ENCODE measurements at regions not wholly inside any gene's neighbourhood (a gene's known extent, or its start where the extent isn't known, plus 50 kb on each side); places are given as distances from the start of the nearest gene placed in this dataset.

DNA sequence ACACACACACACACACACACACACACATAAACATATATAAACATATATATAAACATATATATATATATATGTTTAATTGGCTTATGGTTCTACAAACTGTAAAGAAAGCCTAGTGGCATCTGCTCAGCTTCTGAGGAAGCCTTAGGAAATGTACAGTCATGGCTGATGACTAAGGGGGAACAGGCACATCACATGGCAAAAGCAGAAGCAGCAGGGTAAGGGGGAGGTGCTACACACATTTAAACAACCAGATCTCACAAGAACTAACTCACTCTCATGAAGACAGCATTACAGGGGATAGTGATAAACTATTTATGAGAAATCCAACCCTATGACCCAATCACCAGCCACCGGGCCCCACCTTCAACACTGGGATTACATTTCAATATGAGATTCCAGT lies 922.9 kb downstream of the SI start:
- CTCF ChIA-PET: no interaction called here

DNA sequence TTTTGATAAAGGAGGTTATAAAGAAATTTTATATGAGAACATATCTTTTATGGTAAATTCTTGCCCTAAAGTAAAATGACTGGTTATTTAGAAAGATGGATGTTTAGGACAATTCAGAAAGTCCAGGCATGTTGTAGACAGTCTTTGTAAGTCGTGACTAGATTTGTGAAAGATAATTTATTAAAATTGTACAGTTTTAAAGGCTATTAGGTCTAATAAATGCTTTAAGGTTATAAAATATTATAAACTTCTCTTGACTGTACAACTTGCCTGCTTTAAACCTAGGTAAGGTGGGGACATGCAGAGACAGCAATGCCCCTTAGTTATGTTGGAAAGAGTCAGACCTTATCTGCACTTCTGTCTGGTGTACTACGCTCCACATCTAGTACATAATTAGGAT lies 933.5 kb downstream of the SI start:
- Histone ChIP-seq H3K36me3 (ENCODE audit: control insufficient read depth in 2 of 2, insufficient read depth in 1 of 2, low read length in 2 of 2) (no peaks in the 10 kb centered on the region), H3K27ac (ENCODE audit: extremely low read depth, low read depth, low read length) (no peak overlapping the region), H3K4me3 (ENCODE audit: low read depth, low read length) (no peak overlapping the region), H3K9me3 (ENCODE audit: control insufficient read depth, insufficient read depth, low read depth, low read length) (no peaks in the 10 kb centered on the region), H3K4me1 (ENCODE audit: control insufficient read depth, insufficient read depth, low read length) (no peaks in the 10 kb centered on the region)
- ChIA-PET POLR2A (no interaction called here), CTCF (no interaction called here)
- TF ChIP-seq SETDB1 (IDR thresholded peaks at IDR 0.05; ENCODE audit: insufficient read length, low read length) (peak; percentile 96), ZNF521 (tag by site-specific recombination; IDR thresholded peaks at IDR 0.05) (no peak), TRIM28 (IDR thresholded peaks at IDR 0.05; ENCODE audit: borderline replicate concordance, low read length) (peak; percentile 89; the same call in 1 of the 2 replicates)

More for the DNA sequence above, 922.9 kb downstream of the SI start:
- no peaks in the 10 kb centered on the region for H3K4me1 ChIP-seq (ENCODE audit: control insufficient read depth, insufficient read depth, low read length)
- no peaks in the 10 kb centered on the region for H3K9me3 ChIP-seq (ENCODE audit: control insufficient read depth, insufficient read depth, low read depth, low read length)
- POLR2A ChIA-PET: no interaction called here
- no peak overlapping the region for H3K4me3 ChIP-seq (ENCODE audit: low read depth, low read length)
- no peaks in the 10 kb centered on the region for H3K36me3 ChIP-seq (ENCODE audit: control insufficient read depth in 2 of 2, insufficient read depth in 1 of 2, low read length in 2 of 2)
- TF ChIP-seq, protein P1, sequence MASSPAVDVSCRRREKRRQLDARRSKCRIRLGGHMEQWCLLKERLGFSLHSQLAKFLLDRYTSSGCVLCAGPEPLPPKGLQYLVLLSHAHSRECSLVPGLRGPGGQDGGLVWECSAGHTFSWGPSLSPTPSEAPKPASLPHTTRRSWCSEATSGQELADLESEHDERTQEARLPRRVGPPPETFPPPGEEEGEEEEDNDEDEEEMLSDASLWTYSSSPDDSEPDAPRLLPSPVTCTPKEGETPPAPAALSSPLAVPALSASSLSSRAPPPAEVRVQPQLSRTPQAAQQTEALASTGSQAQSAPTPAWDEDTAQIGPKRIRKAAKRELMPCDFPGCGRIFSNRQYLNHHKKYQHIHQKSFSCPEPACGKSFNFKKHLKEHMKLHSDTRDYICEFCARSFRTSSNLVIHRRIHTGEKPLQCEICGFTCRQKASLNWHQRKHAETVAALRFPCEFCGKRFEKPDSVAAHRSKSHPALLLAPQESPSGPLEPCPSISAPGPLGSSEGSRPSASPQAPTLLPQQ (tag by site-specific recombination; IDR thresholded peaks at IDR 0.05): no peak
- TF ChIP-seq, protein P2, sequence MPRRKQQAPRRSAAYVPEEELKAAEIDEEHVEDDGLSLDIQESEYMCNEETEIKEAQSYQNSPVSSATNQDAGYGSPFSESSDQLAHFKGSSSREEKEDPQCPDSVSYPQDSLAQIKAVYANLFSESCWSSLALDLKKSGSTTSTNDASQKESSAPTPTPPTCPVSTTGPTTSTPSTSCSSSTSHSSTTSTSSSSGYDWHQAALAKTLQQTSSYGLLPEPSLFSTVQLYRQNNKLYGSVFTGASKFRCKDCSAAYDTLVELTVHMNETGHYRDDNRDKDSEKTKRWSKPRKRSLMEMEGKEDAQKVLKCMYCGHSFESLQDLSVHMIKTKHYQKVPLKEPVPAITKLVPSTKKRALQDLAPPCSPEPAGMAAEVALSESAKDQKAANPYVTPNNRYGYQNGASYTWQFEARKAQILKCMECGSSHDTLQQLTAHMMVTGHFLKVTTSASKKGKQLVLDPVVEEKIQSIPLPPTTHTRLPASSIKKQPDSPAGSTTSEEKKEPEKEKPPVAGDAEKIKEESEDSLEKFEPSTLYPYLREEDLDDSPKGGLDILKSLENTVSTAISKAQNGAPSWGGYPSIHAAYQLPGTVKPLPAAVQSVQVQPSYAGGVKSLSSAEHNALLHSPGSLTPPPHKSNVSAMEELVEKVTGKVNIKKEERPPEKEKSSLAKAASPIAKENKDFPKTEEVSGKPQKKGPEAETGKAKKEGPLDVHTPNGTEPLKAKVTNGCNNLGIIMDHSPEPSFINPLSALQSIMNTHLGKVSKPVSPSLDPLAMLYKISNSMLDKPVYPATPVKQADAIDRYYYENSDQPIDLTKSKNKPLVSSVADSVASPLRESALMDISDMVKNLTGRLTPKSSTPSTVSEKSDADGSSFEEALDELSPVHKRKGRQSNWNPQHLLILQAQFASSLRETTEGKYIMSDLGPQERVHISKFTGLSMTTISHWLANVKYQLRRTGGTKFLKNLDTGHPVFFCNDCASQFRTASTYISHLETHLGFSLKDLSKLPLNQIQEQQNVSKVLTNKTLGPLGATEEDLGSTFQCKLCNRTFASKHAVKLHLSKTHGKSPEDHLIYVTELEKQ (tag by site-specific recombination; IDR thresholded peaks at IDR 0.05; ENCODE audit: borderline replicate concordance): no peak
- TF ChIP-seq ZNF248 (tag by site-specific recombination; IDR thresholded peaks at IDR 0.05) (no peak), ZNF558 (tag by site-specific recombination; IDR thresholded peaks at IDR 0.05) (no peak), KLF9 (tag by site-specific recombination; IDR thresholded peaks at IDR 0.05; ENCODE audit: low read depth) (no peak)
- TF ChIP-seq, protein P3, sequence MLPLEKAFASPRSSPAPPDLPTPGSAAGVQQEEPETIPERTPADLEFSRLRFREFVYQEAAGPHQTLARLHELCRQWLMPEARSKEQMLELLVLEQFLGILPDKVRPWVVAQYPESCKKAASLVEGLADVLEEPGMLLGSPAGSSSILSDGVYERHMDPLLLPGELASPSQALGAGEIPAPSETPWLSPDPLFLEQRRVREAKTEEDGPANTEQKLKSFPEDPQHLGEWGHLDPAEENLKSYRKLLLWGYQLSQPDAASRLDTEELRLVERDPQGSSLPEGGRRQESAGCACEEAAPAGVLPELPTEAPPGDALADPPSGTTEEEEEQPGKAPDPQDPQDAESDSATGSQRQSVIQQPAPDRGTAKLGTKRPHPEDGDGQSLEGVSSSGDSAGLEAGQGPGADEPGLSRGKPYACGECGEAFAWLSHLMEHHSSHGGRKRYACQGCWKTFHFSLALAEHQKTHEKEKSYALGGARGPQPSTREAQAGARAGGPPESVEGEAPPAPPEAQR (tag by site-specific recombination; IDR thresholded peaks at IDR 0.05): no peak
- no peak overlapping the region for H3K27ac ChIP-seq (ENCODE audit: extremely low read depth, low read depth, low read length)

DNA sequence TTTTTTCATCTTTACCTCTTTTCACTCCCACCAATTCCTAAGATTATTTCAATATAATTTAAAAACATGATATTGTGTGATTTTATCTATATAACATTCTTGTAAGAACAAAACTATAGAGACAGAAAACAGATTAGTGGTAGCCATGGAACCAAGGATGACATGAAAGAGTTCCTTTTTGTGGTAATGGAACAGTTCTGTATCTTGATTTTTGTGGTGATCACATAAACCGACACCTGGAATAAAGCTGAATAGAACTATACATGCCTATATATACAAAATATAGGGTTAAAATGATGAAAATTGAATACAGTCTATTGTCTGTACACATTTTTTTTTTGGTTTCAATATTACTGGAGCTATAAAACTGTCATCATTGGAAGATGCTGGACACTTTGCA lies 945.4 kb downstream of the SI start:
- Histone ChIP-seq H3K4me1 (ENCODE audit: control insufficient read depth, insufficient read depth, low read length) (no peaks in the 10 kb centered on the region), H3K4me3 (ENCODE audit: low read depth, low read length) (no peak overlapping the region), H3K9me3 (ENCODE audit: control insufficient read depth, insufficient read depth, low read depth, low read length) (no peaks in the 10 kb centered on the region), H3K27ac (ENCODE audit: extremely low read depth, low read depth, low read length) (no peak overlapping the region), H3K36me3 (ENCODE audit: control insufficient read depth in 2 of 2, insufficient read depth in 1 of 2, low read length in 2 of 2) (no peaks in the 10 kb centered on the region)
- TF ChIP-seq ZNF366 (tag by site-specific recombination; conservative IDR thresholded peaks at IDR 0.05) (no peak), HOXC10 (CRISPR knock-in tag; IDR thresholded peaks at IDR 0.05) (no peak), ZNF169 (tag by site-specific recombination; IDR thresholded peaks at IDR 0.05) (no peak), ZNF112 (tag by site-specific recombination; IDR thresholded peaks at IDR 0.05) (no peak), SP2 (tag by site-specific recombination; IDR thresholded peaks at IDR 0.05) (no peak), ZNF596 (tag by site-specific recombination; IDR thresholded peaks at IDR 0.05) (no peak), ZNF19 (tag by site-specific recombination; IDR thresholded peaks at IDR 0.05; ENCODE audit: low read depth) (no peak), ZNF777 (tag by site-specific recombination; IDR thresholded peaks at IDR 0.05; ENCODE audit: borderline replicate concordance) (no peak), WT1 (tag by site-specific recombination; IDR thresholded peaks at IDR 0.05) (no peak)
- TF ChIP-seq, protein P4, sequence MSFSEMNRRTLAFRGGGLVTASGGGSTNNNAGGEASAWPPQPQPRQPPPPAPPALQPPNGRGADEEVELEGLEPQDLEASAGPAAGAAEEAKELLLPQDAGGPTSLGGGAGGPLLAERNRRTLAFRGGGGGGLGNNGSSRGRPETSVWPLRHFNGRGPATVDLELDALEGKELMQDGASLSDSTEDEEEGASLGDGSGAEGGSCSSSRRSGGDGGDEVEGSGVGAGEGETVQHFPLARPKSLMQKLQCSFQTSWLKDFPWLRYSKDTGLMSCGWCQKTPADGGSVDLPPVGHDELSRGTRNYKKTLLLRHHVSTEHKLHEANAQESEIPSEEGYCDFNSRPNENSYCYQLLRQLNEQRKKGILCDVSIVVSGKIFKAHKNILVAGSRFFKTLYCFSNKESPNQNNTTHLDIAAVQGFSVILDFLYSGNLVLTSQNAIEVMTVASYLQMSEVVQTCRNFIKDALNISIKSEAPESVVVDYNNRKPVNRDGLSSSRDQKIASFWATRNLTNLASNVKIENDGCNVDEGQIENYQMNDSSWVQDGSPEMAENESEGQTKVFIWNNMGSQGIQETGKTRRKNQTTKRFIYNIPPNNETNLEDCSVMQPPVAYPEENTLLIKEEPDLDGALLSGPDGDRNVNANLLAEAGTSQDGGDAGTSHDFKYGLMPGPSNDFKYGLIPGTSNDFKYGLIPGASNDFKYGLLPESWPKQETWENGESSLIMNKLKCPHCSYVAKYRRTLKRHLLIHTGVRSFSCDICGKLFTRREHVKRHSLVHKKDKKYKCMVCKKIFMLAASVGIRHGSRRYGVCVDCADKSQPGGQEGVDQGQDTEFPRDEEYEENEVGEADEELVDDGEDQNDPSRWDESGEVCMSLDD (tag by site-specific recombination; IDR thresholded peaks at IDR 0.05): no peak
- CTCF ChIA-PET: interaction anchor here (0.6 to 0.7 kb wide), 2 partner anchors 152 to 1693 kb away, joined by 3 to 4 read pairs; no protein-coding TSS in a partner anchor
- POLR2A ChIA-PET: no interaction called here

All from HEK293 (cell line).